ENCODE measurements at regions not wholly inside any gene's neighbourhood (a gene's known extent, or its start where the extent isn't known, plus 50 kb on each side); places are given as distances from the start of the nearest gene placed in this dataset.

GRCh38 chr16:59324462-59324861, 590.3 kb upstream of the GOT2 start:
- Histone ChIP-seq H3K4me3 (ENCODE audit: low read length) (no peak overlapping the region), H2AFZ (ENCODE audit: low read length) (no peak overlapping the region), H3K4me2 (ENCODE audit: low read length) (no peak overlapping the region), H3F3A (ENCODE audit: low read length, unreplicated experiment) (no peaks in the 10 kb centered on the region), H3K9ac (ENCODE audit: low read length) (no peak overlapping the region), H4K20me1 (ENCODE audit: low read length) (no peaks in the 10 kb centered on the region), H3K27me3 (ENCODE audit: low read length) (no peaks in the 10 kb centered on the region), H3K79me2 (ENCODE audit: low read length) (no peaks in the 10 kb centered on the region), H3K27ac (ENCODE audit: low read length) (no peak overlapping the region), H3K36me3 (ENCODE audit: low read depth, low read length) (no peaks in the 10 kb centered on the region), H3K9me2 (replicated peaks; ENCODE audit: low read length) (no peaks in the 10 kb centered on the region), H3K4me1 (ENCODE audit: insufficient read depth, low read length) (no peaks in the 10 kb centered on the region), H3K9me3 (ENCODE audit: low read length) (no peaks in the 10 kb centered on the region)
- ATAC-seq (no peak), DNase-seq (peak; percentile 23)
- intact Hi-C loops (cut with micrococcal nuclease), result no loop called here
- ChIA-PET POLR2A (ENCODE audit: unreplicated experiment) (no interaction called here), CTCF (no interaction called here)
- BruUV-seq (replicated peaks), result no TSS peak
- no peak for TF ChIP-seq CTCF (conservative IDR thresholded peaks at IDR 0.05; ENCODE audit: low read depth, low read length)
- TF ChIP-seq EZH2phosphoT487 (IDR thresholded peaks at IDR 0.05; ENCODE audit: borderline replicate concordance, low read length), result no peak
- TF ChIP-seq EZH2 (IDR thresholded peaks at IDR 0.05; ENCODE audit: low read length, unreplicated experiment), result no peak

DNA sequence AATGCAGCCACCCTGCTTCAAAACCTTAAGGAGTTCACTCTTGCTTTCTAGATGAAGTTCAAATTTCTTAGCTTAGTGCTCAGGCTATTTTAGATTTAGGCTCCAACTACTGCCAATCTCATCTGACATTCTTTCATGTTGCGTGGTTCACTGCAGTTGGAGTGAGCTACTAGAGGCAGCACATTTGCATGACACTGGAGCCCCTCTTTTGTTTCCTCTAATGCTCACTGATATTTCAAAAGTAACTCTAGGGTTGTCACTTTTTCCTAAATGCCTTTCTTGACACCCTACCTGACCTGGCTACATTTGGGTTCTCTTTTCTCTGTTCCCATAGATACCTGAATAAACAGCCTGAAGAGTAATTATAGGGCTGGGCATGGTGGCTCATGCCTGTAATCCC, 586.5 kb upstream of the GOT2 start:
- H3K9ac ChIP-seq (ENCODE audit: low read length), result no peak overlapping the region
- ChIA-PET POLR2A (ENCODE audit: unreplicated experiment) (no interaction called here), CTCF (no interaction called here)
- no peaks in the 10 kb centered on the region for H3F3A ChIP-seq (ENCODE audit: low read length, unreplicated experiment)
- no peaks in the 10 kb centered on the region for H3K4me1 ChIP-seq (ENCODE audit: insufficient read depth, low read length)
- no peak overlapping the region for H3K27ac ChIP-seq (ENCODE audit: low read length)
- no peaks in the 10 kb centered on the region for H3K9me2 ChIP-seq (replicated peaks; ENCODE audit: low read length)
- H2AFZ ChIP-seq (ENCODE audit: low read length), result no peak overlapping the region
- H3K36me3 ChIP-seq (ENCODE audit: low read depth, low read length), result no peaks in the 10 kb centered on the region
- no peak overlapping the region for H3K4me3 ChIP-seq (ENCODE audit: low read length)
- no peaks in the 10 kb centered on the region for H4K20me1 ChIP-seq (ENCODE audit: low read length)
- TF ChIP-seq EZH2 (IDR thresholded peaks at IDR 0.05; ENCODE audit: low read length, unreplicated experiment) (no peak), EZH2phosphoT487 (IDR thresholded peaks at IDR 0.05; ENCODE audit: borderline replicate concordance, low read length) (no peak), CTCF (conservative IDR thresholded peaks at IDR 0.05; ENCODE audit: low read depth, low read length) (no peak)
- no peaks in the 10 kb centered on the region for H3K9me3 ChIP-seq (ENCODE audit: low read length)
- no peaks in the 10 kb centered on the region for H3K27me3 ChIP-seq (ENCODE audit: low read length)
- H3K79me2 ChIP-seq (ENCODE audit: low read length), result no peaks in the 10 kb centered on the region
- no TSS peak for BruUV-seq (replicated peaks)
- DNase-seq (no peak), ATAC-seq (no peak)
- no peak overlapping the region for H3K4me2 ChIP-seq (ENCODE audit: low read length)
- intact Hi-C loops (cut with micrococcal nuclease), result no loop called here

- H3K27ac ChIP-seq (ENCODE audit: low read length), result no peak overlapping the region
- H3K9me3 ChIP-seq (ENCODE audit: low read length), result no peaks in the 10 kb centered on the region
- no TSS peak for BruUV-seq (replicated peaks)
- H3K79me2 ChIP-seq (ENCODE audit: low read length), result no peaks in the 10 kb centered on the region
- no peak overlapping the region for H3K4me2 ChIP-seq (ENCODE audit: low read length)
- H3K9ac ChIP-seq (ENCODE audit: low read length), result no peak overlapping the region
- no peaks in the 10 kb centered on the region for H3K9me2 ChIP-seq (replicated peaks; ENCODE audit: low read length)
- intact Hi-C loops (cut with micrococcal nuclease), result no loop called here
- H4K20me1 ChIP-seq (ENCODE audit: low read length), result no peaks in the 10 kb centered on the region
- H2AFZ ChIP-seq (ENCODE audit: low read length), result no peak overlapping the region
- no peak overlapping the region for H3K4me3 ChIP-seq (ENCODE audit: low read length)
- H3K27me3 ChIP-seq (ENCODE audit: low read length), result no peaks in the 10 kb centered on the region
- no peaks in the 10 kb centered on the region for H3F3A ChIP-seq (ENCODE audit: low read length, unreplicated experiment)
- ChIA-PET POLR2A (ENCODE audit: unreplicated experiment) (no interaction called here), CTCF (no interaction called here)
- ATAC-seq (no peak), DNase-seq (no peak)
- no peaks in the 10 kb centered on the region for H3K4me1 ChIP-seq (ENCODE audit: insufficient read depth, low read length)
- no peak for TF ChIP-seq EZH2 (IDR thresholded peaks at IDR 0.05; ENCODE audit: low read length, unreplicated experiment)
- no peak for TF ChIP-seq EZH2phosphoT487 (IDR thresholded peaks at IDR 0.05; ENCODE audit: borderline replicate concordance, low read length)
- no peak for TF ChIP-seq CTCF (conservative IDR thresholded peaks at IDR 0.05; ENCODE audit: low read depth, low read length)
- H3K36me3 ChIP-seq (ENCODE audit: low read depth, low read length), result no peaks in the 10 kb centered on the region
These were observed 585.8 kb upstream of the GOT2 start for GRCh38 chr16:59319871-59320270.

Data from PC-3 (cell line).